GM19463 (cell line): ENCODE measurements at regions not wholly inside any gene's neighbourhood (a gene's known extent, or its start where the extent isn't known, plus 50 kb on each side); places are given as distances from the start of the nearest gene placed in this dataset.

Source experiments
- ATAC-seq: cut with Tn5 transposase; IDR thresholded peaks from one replicate; pipeline ENCODE4 v1.9.1; 2021; ENCODE audit warnings: mild to moderate bottlenecking, moderate library complexity; ENCODE audit not compliant: unreplicated experiment

DNA sequence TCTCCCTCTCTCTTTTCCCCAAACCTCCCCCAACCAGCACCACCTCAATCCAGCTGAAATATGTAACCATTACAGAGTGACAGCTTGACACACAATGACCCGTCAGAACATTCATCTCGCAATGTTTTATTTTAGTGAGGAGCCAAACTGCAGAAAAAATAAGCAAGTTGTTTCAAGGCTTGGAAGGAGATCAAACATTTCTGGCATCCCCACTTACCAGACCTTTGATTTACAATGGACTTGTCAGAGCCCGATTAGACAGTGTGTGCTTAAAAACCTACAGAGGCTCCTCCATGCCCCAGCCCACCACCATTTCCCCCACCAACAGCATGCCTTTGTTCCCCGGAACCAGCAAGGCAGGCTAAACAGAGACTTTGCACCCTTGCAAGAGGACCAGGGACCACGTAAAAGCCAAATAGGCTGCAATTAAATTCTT lies 382.8 kb upstream of the ZNF507 start:
- no peak for ATAC-seq

- ATAC-seq: no peak
These were observed 381.7 kb upstream of the ZNF507 start for GRCh38 chr19:31963746-31964145.

DNA sequence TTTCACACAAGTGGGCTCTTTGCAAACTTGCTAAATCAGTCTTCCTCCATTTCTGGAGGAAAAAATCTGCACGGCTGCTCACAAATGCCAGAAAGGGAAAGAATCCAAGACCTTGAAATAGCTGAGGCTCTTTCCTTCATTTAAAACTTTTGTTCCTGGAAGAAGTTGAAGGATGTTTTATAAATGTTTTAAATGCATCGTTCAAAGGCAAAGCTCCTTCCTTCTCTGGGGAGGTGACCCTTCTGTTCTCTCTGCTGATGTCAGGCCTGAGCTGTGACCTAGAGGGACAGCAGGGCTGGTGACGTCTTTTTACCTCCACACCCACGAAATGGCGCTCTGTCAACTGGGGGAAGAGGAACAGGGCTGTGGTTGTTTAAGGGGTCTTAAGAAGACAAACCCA lies 376.4 kb upstream of the ZNF507 start:
- no peak for ATAC-seq

GRCh38 chr19:31970027-31970461 lies 375.4 kb upstream of the ZNF507 start:
- ATAC-seq: no peak

- ATAC-seq: no peak
These were observed 371.1 kb upstream of the ZNF507 start for GRCh38 chr19:31974290-31974689.

DNA sequence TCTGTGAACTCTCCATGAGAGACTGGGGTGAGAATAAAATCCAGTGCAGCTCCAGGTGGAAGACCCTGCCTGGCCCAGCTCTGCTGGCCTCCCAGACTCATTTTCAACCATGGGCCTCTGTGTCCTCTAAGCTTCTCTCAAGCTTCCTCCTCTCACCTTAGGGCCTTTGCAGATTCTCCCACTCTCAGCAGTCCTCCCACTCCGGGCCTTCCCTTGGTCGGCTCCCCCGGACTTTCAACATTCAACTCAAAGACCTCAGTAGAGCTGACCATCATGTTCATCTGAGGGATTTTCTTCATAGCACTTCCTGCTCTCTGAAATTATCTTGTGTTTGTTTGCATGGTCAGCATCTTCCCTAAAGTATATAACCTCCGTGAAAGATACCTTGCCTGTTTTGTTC lies 370.5 kb upstream of the ZNF507 start:
- no peak for ATAC-seq

GRCh38 chr19:31975461-31975860 lies 369.9 kb upstream of the ZNF507 start:
- no peak for ATAC-seq

DNA sequence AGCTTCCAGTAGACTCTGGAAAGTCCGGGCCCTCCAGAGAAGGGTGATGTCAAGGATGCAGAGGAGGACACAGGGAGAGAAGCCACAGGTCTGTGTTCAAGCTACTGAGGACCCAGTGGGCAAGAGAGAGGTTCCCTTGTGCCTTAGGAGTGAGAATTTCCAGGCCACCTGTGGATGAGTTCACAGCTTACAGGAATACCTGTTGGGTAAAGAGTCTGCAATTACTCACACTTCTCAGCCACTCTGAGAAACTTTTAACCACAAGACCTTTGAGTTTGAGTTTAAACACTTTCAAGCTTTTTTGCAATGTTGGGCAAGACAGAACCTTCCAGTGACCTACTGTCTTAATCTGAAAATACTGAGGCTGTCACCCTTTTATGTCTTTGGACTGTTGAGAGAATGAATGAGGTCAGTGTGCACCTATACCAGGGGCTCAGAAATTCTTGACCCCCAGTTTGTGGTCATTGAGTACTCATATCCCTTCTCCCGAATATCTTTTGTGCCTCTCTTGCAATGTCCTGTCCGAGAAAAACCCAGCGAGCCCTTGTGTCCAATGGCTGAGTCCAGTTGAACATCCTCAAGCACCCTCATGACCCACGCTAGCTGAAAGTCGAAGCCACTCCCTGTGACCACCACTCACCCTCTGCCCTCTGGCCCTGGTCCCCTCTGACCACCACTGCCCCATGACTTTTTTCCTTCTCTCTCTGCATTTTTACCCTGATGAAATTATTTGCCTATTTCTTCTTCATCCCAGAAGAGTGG lies 368.5 kb upstream of the ZNF507 start:
- ATAC-seq: no peak

GRCh38 chr19:31979362-31979761 lies 366.0 kb upstream of the ZNF507 start:
- no peak for ATAC-seq

- no peak for ATAC-seq
These were observed 365.3 kb upstream of the ZNF507 start for GRCh38 chr19:31979949-31980670.

DNA sequence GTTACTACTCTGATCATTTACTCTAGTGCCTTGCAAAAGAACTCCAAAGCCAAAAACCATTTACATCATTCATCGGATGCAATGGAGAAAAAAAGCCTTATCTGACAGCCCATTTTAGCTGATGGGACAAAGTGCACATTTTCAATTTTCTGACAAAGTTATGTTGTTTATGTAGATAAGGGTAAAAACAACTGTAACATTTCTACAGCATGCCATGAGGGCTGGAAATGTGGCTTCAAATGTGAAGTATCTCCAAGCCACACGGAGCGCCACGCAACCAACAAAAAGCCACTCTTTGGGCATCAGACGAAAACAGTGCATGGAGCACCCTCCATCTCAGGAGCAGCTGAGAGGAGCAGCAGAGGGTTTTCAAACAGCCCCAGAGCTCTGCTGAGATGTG lies 364.6 kb upstream of the ZNF507 start:
- no peak for ATAC-seq

DNA sequence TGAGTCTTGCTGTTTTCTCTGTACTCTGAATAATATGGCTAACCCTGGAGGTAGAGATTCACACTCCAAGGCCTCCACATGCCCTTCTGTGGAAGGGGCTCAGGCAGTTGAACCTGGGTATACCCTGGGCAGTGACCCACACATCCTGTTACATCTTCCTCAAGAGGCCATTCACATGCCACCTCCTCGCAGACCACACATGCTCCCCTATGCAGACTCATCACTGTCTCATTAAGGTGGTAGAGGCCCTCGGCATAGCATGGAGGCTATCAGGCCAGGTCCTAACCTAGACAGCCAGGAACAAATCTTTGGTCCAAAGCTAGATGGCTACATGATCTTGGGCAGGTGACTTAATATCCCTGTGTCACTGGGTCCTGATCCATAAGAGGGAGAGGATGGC lies 363.9 kb upstream of the ZNF507 start:
- no peak for ATAC-seq

- ATAC-seq: no peak
These were observed 361.8 kb upstream of the ZNF507 start for GRCh38 chr19:31983647-31984046.

DNA sequence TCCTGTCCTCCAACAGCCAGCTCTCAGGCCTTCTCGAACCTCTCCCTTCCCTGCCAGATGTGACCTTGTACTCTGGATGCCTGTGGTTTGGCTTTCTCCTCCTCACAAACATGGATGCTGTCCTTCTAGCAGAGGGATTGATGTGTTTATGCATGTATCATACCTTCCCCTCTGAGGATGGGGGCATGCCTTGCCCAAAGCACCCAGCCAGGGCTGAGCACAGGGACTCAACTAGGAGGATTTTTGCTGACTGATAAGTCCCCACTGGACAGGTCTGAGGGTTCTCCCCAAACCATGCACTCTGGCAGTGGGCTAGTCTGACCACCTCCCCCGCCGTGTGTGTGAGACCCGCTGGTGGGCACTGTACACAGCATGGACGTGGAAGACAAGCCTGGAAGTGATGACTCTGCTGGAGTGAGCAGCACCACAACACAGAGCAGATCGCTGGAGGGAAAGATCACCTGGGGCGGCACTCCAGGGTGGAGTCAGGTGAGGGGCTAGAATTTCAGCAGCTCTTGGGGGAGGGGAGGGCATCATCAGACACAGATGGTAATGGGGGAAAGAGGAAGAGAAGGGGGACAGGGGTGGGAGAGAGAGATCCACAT lies 360.3 kb upstream of the ZNF507 start:
- no peak for ATAC-seq

- ATAC-seq: no peak
These were observed 358.5 kb upstream of the ZNF507 start for GRCh38 chr19:31986951-31987350.

- no peak for ATAC-seq
These were observed 357.2 kb upstream of the ZNF507 start for GRCh38 chr19:31988256-31988655.

DNA sequence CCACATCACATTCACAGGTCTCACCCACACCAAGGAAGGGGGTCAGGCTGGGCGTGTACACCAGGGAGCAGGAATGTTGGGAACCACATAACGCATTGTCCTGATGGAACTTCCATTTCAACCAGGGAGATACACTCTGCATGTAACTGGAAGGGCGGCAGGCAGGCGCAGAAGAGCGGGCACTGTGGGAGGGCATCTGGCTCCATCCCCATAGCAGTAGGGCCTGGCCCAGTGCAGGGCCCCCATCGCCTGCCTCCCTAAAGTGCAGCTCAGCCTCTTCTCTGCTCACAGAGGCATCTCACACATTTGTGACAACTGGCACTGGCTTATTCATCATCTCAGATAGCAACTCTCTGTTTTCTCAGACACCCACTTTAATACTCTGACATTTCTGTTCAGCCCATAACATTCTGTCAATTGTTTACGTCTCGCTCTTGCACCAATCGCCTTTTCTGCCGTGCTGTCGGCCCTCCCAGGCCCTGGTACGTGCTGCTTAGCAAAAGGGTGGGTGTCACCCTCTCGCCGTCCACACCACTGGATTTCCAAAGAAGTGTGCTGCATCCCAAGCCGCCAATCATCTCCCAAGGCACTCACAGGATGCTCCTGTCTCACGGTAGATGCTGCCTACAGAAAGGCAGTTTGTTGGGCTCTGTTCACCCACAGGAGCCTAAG lies 353.3 kb upstream of the ZNF507 start:
- ATAC-seq: no peak

DNA sequence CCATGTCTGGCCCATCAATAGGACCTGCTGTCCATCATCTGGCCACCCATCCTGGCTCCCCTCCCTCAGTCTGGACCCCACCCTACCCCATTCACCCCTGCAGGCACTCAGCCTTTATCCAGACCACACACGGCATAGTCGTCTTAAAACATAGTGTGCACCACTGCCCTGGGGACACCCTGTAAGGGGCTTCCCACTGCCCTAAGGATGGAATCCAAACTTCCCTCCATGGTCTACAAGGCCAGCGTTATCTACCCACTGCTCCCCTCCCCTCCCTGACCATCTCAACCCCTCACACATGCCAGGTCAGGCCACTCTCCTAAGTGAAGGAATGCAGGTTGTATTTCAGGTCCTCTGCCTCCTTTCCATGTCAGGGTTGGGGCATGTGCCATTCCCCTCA lies 352.7 kb upstream of the ZNF507 start:
- no peak for ATAC-seq

DNA sequence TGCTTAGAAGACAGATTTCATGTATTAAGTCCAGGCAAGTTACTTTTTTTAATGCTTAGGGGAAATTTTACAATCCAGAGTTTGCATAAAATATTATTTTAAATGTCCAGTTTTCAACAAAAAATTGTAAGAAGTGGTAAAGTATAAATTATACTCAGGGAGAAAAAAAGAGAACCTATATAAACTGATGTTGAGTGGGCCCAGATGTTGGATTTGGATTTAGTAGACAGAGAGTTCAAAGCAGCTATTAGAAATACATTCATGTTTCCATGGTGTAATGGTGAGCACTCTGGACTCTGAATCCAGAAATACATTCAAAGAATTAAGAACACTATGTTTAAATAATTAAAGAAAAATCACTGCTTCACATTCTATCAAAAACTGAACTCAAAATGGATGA lies 349.9 kb upstream of the ZNF507 start:
- no peak for ATAC-seq

- ATAC-seq: no peak
These were observed 335.3 kb upstream of the ZNF507 start for GRCh38 chr19:32010071-32010470.

DNA sequence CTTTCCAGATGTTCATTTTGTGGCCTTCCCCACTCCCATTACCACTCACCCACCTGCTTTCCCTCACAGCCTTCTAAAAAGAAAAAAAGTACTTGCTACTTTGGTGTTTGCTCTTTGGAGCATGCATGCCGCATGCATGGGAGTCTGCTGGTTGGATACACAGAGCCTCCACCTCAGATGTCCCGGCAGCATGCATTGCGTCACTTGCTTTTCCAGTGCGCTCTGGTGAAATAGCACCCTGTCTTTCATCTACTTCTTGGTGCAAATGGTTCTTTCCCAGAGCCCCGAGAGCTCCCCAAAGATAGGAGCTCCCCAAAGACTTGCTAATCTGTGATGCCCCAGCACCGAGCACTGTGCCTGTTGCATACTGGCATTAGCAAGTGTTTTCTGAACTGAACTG lies 333.2 kb upstream of the ZNF507 start:
- no peak for ATAC-seq
